Liver (tissue), 8 donors: ENCODE measurements at regions not wholly inside any gene's neighbourhood (a gene's known extent, or its start where the extent isn't known, plus 50 kb on each side); places are given as distances from the start of the nearest gene placed in this dataset.

Experiments
- DNase-seq: peaks from one replicate; pipeline ENCODE4 v3.0.0-alpha.2; 2017; ENCODE audit warnings: low spot score
- H3K27ac ChIP-seq, 2 donors: one replicate each; pipeline ENCODE4 v1.7.0; 2013; ENCODE audit warnings: inconsistent platforms in 2 of 2, low read length in 2 of 2, control low read depth in 1 of 2, low read depth in 1 of 2, mild to moderate bottlenecking in 1 of 2
- H3K27me3 ChIP-seq, 4 donors: one replicate each; pipeline versions ENCODE4 v1.6.1 to v1.7.0; 2013; ENCODE audit warnings: low read length in 3 of 4, inconsistent platforms in 1 of 4, mild to moderate bottlenecking in 1 of 4, moderate library complexity in 1 of 4; ENCODE audit not compliant: control insufficient read depth in 4 of 4, insufficient read depth in 4 of 4
- H3K36me3 ChIP-seq, 4 donors: one replicate each; pipeline versions ENCODE4 v1.6.1 to v1.7.0; 2013; ENCODE audit warnings: low read length in 3 of 4, mild to moderate bottlenecking in 3 of 4, low read depth in 1 of 4, moderate library complexity in 1 of 4; ENCODE audit not compliant: control insufficient read depth in 4 of 4, insufficient read depth in 3 of 4
- H3K4me1 ChIP-seq, 4 donors: one replicate each; pipeline versions ENCODE4 v1.6.1 to v1.7.0; 2013; ENCODE audit warnings: low read length in 3 of 4, mild to moderate bottlenecking in 3 of 4, moderate library complexity in 1 of 4; ENCODE audit not compliant: control insufficient read depth in 4 of 4, insufficient read depth in 4 of 4
- H3K4me3 ChIP-seq, 3 donors: one replicate each; pipeline versions ENCODE4 v1.6.1 to v1.7.0; 2013; ENCODE audit warnings: low read length in 3 of 3, control low read depth in 1 of 3, low read depth in 1 of 3, mild to moderate bottlenecking in 1 of 3
- H3K9ac ChIP-seq, 2 donors: one replicate each; pipeline ENCODE4 v1.7.0; 2013; ENCODE audit warnings: low read length in 2 of 2, mild to moderate bottlenecking in 2 of 2, moderate library complexity in 2 of 2, control low read depth in 1 of 2, low read depth in 1 of 2
- H3K9me3 ChIP-seq, 4 donors: one replicate each; pipeline versions ENCODE4 v1.6.1 to v1.7.0; 2013; ENCODE audit warnings: low read length in 3 of 4; ENCODE audit not compliant: control insufficient read depth in 4 of 4
- EGR1 ChIP-seq, 2 donors: IDR thresholded peaks; 2 replicates each; pipeline ENCODE4 v1.6.1; 2016 to 2018; ENCODE audit warnings: antibody characterized with exemption in 2 of 2, low read depth in 2 of 2
- FOXA1 ChIP-seq: IDR thresholded peaks from 2 replicates; pipeline ENCODE4 v1.6.1; 2016; ENCODE audit warnings: antibody characterized with exemption
- FOXA2 ChIP-seq: IDR thresholded peaks from 2 replicates; pipeline ENCODE4 v1.6.1; 2016; ENCODE audit warnings: antibody characterized with exemption
- GABPA ChIP-seq, 2 donors: IDR thresholded peaks in 1 of 2; conservative IDR thresholded peaks in 1 of 2; 2 replicates each; pipeline ENCODE4 v1.6.1; 2016; ENCODE audit warnings: antibody characterized with exemption in 2 of 2, mild to moderate bottlenecking in 1 of 2, moderate library complexity in 1 of 2
- HNF4A ChIP-seq, 2 donors: conservative IDR thresholded peaks; 2 replicates each; pipeline ENCODE4 v1.6.1; 2016; ENCODE audit warnings: antibody characterized with exemption in 2 of 2, mild to moderate bottlenecking in 2 of 2
- HNF4G ChIP-seq: IDR thresholded peaks from 2 replicates; pipeline ENCODE4 v1.6.1; 2016; ENCODE audit warnings: antibody characterized with exemption
- JUND ChIP-seq, 2 donors: IDR thresholded peaks; 2 replicates each; pipeline ENCODE4 v1.6.1; 2016; ENCODE audit warnings: antibody characterized with exemption in 2 of 2
- NR2F2 ChIP-seq: IDR thresholded peaks from 2 replicates; pipeline ENCODE4 v1.6.1; 2016; ENCODE audit warnings: antibody characterized with exemption
- RAD21 ChIP-seq, 2 donors: IDR thresholded peaks; 2 replicates each; pipeline ENCODE4 v1.6.1; 2016; ENCODE audit warnings: antibody characterized with exemption in 2 of 2, mild to moderate bottlenecking in 2 of 2
- RXRA ChIP-seq, 2 donors: IDR thresholded peaks; 2 replicates each; pipeline ENCODE4 v1.6.1; 2017 to 2018; ENCODE audit warnings: antibody characterized with exemption in 2 of 2, mild to moderate bottlenecking in 1 of 2
- SP1 ChIP-seq: IDR thresholded peaks from 2 replicates; pipeline ENCODE4 v1.6.1; 2018; ENCODE audit warnings: antibody characterized with exemption, mild to moderate bottlenecking
- TAF1 ChIP-seq: conservative IDR thresholded peaks from 2 replicates; pipeline ENCODE4 v1.6.1; 2016; ENCODE audit warnings: antibody characterized with exemption, mild to moderate bottlenecking
- YY1 ChIP-seq: IDR thresholded peaks from 2 replicates; pipeline ENCODE4 v1.6.1; 2016; ENCODE audit warnings: antibody characterized with exemption, mild to moderate bottlenecking
- WGBS: extraction: QIAGEN DNeasy Blood & Tissue Kit; methylation state at CpG from one replicate; pipeline ENCODE4 v1.1.7; 2013; 5-methylcytosine and 5-hydroxymethylcytosine counted together
- TF ChIP-seq, protein P1 (sequence below): IDR thresholded peaks from 2 replicates; pipeline ENCODE4 v1.6.1; 2016; ENCODE audit warnings: antibody characterized with exemption
- TF ChIP-seq, protein P2 (sequence below): IDR thresholded peaks from 2 replicates; pipeline ENCODE4 v1.6.1; 2016; ENCODE audit warnings: antibody characterized with exemption, mild to moderate bottlenecking
- TF ChIP-seq, protein P3 (sequence below): IDR thresholded peaks from 2 replicates; pipeline ENCODE4 v1.6.1; 2016; ENCODE audit warnings: antibody characterized with exemption
- TF ChIP-seq, protein P4 (sequence below): IDR thresholded peaks from 2 replicates; pipeline ENCODE4 v1.6.1; 2016; ENCODE audit warnings: antibody characterized with exemption
- TF ChIP-seq, protein P5 (sequence below): fragments of 150-350 bp; IDR thresholded peaks from 2 replicates; pipeline ENCODE4 v1.5.1; 2017; ENCODE audit warnings: improper control_type of control experiment, low read depth, low read length; ENCODE audit not compliant: missing input control
- donor health status: healthy.
- donor health status: healthy.
- donor health status: healthy.
- donor health status: healthy.
- donor health status: healthy.

DNA sequence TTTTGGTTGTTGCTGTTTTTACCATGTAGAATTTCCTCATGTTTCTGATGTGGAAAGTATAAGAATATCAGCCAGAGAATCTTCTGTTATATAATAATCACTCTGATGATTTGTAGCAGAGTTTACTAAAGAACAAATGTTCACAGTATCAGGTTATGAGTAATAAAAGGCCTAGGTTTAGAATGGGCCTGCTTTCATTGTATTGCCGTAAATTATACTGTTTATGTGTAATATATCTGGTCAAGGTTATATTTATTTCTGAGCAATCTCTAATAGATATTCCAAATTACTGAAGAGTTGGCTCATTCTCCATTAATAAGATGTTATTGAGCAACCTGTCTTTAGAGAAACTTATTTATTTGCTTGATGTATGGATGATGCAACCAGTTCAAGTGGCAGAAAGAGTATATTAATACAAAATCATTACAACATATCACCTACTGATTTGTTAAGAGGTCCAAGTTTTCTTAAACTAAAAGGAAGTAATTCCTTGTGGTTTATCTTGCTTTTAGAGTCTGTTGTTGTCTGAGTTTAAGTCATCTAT, 649.4 kb upstream of the CXADR start:
- Histone ChIP-seq H3K27me3 (no peaks in the 10 kb centered on the region), H3K4me1 (no peaks in the 10 kb centered on the region), H3K9ac (no peak overlapping the region), H3K4me3 (no peak overlapping the region), H3K36me3 (no peaks in the 10 kb centered on the region), H3K9me3 (no peaks in the 10 kb centered on the region), H3K27ac (no peak overlapping the region)
- WGBS: 98% methylated on average over 1 of the region's 1 CpG
- TF ChIP-seq HNF4A (conservative IDR thresholded peaks at IDR 0.05): no peak
- no peak for DNase-seq

DNA sequence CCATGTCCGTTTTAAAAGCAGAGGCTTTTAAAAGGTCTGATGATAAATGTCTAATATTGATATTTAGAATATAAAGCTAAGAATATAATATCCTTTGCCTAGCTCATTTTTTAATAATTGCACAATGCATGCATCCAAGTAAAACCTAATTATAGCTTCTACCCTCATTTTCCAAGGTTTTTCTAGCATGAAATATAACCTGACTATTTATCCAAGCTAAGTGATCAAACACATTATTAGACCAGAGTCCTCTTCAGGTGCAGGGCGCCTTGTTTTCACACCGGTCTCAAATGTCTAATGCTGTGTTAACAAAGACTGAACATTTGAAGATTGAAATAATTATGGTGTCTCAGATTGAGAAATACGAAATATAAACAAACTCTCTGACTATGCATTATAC, 648.9 kb upstream of the CXADR start:
- no peak for TF ChIP-seq NR2F2
- TF ChIP-seq EGR1 (IDR thresholded peaks at IDR 0.05; ENCODE audit: low read depth in 2 of 2): no peak
- no peak for TF ChIP-seq JUND (IDR thresholded peaks at IDR 0.05)
- no peak for TF ChIP-seq RAD21 (IDR thresholded peaks at IDR 0.05)
- TF ChIP-seq, protein P1, sequence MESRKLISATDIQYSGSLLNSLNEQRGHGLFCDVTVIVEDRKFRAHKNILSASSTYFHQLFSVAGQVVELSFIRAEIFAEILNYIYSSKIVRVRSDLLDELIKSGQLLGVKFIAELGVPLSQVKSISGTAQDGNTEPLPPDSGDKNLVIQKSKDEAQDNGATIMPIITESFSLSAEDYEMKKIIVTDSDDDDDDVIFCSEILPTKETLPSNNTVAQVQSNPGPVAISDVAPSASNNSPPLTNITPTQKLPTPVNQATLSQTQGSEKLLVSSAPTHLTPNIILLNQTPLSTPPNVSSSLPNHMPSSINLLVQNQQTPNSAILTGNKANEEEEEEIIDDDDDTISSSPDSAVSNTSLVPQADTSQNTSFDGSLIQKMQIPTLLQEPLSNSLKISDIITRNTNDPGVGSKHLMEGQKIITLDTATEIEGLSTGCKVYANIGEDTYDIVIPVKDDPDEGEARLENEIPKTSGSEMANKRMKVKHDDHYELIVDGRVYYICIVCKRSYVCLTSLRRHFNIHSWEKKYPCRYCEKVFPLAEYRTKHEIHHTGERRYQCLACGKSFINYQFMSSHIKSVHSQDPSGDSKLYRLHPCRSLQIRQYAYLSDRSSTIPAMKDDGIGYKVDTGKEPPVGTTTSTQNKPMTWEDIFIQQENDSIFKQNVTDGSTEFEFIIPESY: no peak
- no peak for TF ChIP-seq YY1
- no peak for TF ChIP-seq HNF4G
- TF ChIP-seq, protein P2, sequence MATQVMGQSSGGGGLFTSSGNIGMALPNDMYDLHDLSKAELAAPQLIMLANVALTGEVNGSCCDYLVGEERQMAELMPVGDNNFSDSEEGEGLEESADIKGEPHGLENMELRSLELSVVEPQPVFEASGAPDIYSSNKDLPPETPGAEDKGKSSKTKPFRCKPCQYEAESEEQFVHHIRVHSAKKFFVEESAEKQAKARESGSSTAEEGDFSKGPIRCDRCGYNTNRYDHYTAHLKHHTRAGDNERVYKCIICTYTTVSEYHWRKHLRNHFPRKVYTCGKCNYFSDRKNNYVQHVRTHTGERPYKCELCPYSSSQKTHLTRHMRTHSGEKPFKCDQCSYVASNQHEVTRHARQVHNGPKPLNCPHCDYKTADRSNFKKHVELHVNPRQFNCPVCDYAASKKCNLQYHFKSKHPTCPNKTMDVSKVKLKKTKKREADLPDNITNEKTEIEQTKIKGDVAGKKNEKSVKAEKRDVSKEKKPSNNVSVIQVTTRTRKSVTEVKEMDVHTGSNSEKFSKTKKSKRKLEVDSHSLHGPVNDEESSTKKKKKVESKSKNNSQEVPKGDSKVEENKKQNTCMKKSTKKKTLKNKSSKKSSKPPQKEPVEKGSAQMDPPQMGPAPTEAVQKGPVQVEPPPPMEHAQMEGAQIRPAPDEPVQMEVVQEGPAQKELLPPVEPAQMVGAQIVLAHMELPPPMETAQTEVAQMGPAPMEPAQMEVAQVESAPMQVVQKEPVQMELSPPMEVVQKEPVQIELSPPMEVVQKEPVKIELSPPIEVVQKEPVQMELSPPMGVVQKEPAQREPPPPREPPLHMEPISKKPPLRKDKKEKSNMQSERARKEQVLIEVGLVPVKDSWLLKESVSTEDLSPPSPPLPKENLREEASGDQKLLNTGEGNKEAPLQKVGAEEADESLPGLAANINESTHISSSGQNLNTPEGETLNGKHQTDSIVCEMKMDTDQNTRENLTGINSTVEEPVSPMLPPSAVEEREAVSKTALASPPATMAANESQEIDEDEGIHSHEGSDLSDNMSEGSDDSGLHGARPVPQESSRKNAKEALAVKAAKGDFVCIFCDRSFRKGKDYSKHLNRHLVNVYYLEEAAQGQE: no peak
- TF ChIP-seq RXRA (IDR thresholded peaks at IDR 0.05): no peak
- TF ChIP-seq, protein P3, sequence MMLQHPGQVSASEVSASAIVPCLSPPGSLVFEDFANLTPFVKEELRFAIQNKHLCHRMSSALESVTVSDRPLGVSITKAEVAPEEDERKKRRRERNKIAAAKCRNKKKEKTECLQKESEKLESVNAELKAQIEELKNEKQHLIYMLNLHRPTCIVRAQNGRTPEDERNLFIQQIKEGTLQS: no peak
- TF ChIP-seq SP1: no peak
- no peak for TF ChIP-seq GABPA (IDR thresholded peaks at IDR 0.05 in 1 of 2, conservative IDR thresholded peaks at IDR 0.05 in 1 of 2)
- TF ChIP-seq, protein P4, sequence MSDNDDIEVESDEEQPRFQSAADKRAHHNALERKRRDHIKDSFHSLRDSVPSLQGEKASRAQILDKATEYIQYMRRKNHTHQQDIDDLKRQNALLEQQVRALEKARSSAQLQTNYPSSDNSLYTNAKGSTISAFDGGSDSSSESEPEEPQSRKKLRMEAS: no peak
- TF ChIP-seq FOXA2: no peak
- TF ChIP-seq FOXA1: no peak
- TF ChIP-seq, protein P5, sequence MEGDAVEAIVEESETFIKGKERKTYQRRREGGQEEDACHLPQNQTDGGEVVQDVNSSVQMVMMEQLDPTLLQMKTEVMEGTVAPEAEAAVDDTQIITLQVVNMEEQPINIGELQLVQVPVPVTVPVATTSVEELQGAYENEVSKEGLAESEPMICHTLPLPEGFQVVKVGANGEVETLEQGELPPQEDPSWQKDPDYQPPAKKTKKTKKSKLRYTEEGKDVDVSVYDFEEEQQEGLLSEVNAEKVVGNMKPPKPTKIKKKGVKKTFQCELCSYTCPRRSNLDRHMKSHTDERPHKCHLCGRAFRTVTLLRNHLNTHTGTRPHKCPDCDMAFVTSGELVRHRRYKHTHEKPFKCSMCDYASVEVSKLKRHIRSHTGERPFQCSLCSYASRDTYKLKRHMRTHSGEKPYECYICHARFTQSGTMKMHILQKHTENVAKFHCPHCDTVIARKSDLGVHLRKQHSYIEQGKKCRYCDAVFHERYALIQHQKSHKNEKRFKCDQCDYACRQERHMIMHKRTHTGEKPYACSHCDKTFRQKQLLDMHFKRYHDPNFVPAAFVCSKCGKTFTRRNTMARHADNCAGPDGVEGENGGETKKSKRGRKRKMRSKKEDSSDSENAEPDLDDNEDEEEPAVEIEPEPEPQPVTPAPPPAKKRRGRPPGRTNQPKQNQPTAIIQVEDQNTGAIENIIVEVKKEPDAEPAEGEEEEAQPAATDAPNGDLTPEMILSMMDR: no peak
- no peak for TF ChIP-seq TAF1
- H3K27ac ChIP-seq: no peak overlapping the region
- WGBS: 86% methylated on average over 4 of the region's 4 CpGs
- no peaks in the 10 kb centered on the region for H3K4me1 ChIP-seq
- no peak overlapping the region for H3K4me3 ChIP-seq
- H3K27me3 ChIP-seq: no peaks in the 10 kb centered on the region
- no peaks in the 10 kb centered on the region for H3K9me3 ChIP-seq
- no peak overlapping the region for H3K9ac ChIP-seq
- no peaks in the 10 kb centered on the region for H3K36me3 ChIP-seq
- no peak for DNase-seq
